AG04449 (cell line): ENCODE measurements at regions not wholly inside any gene's neighbourhood (a gene's known extent, or its start where the extent isn't known, plus 50 kb on each side); places are given as distances from the start of the nearest gene placed in this dataset.
"Not testable (repeated sequence)": the region's sequence is repeated elsewhere in the genome, so short reads cannot be mapped to it uniquely, and the experiment has no call there.

Experiments
- CTCF ChIA-PET: fragments of 350-600 bp; formaldehyde crosslinking; extraction: SDS; loops from one replicate; lab custom pipeline; 2021; ENCODE audit warnings: antibody characterized with exemption; lab: Yijun Ruan, JAX
- POLR2A ChIA-PET: fragments of 400-600, 350-600 bp; formaldehyde crosslinking; extraction: SDS; loops from one replicate; lab custom pipeline; 2020; ENCODE audit warnings: antibody characterized with exemption, inconsistent platforms; lab: Yijun Ruan, JAX
- DNase-seq: peaks from one replicate; pipeline ENCODE4 v3.0.0-alpha.2; 2010; ENCODE audit warnings: low read depth, low spot score
- H3K4me3 ChIP-seq: 2 replicates; pipeline ENCODE4 v1.5.1; 2011; ENCODE audit warnings: low read depth, mild to moderate bottlenecking, control low read depth, low read length
- CTCF ChIP-seq: IDR thresholded peaks from one replicate; pipeline ENCODE4 v1.5.1; 2011; ENCODE audit warnings: mild to moderate bottlenecking, moderate library complexity, low read length, control low read depth, inconsistent platforms; ENCODE audit not compliant: insufficient read depth; ENCODE audit errors: missing control alignments

DNA sequence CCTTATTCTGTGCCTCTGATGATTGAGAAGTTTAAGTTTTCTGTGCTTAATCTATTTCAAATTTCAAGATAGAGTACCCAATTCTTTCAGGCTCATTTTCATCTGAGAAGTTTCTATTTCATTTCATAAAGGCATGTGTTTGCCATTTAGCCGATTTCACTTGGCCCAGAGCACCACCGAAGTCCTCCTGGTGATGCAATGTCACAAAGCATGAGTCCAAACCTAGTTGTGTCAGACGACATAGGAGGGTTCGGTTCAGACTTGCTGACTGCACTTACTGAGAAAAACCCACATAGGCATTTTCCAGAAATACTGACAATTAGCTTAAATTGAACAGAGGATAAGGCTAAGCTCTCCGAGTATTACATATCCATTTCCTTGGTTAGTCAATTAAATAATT, 152.4 kb upstream of the FAR2 start:
- CTCF ChIA-PET: no interaction called here
- POLR2A ChIA-PET: no interaction called here
- no peak overlapping the region for H3K4me3 ChIP-seq
- no peak for TF ChIP-seq CTCF
- DNase-seq: no peak

DNA sequence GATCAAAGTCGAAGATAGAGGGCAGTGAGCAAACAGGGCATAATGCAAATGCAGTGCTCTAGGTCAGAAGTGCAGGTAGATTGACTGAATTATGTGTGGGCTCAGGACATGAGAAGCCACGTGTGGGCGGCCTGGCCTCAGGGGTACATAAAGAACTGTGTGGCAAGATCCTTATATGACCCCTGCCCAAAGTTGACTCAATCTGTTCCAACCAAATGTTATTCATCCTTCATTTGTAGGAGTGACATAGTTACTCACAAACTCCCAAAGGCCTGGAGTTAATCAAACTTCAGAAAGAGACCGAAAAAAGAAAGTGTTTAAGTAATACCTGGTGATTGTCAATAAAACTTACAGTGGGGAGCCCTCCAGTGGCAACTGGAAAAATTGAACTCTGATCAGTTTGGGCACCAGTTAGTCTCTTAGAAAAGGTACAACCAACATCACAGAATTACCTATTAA, 150.4 kb upstream of the FAR2 start:
- POLR2A ChIA-PET: no interaction called here
- TF ChIP-seq CTCF: peak; percentile 40
- CTCF ChIA-PET: interaction anchor here (0.7 to 1.8 kb wide), 11 partner anchors 8 to 1266 kb away, joined by 3 to 7 read pairs (median 3); no protein-coding TSS in a partner anchor
- peak; percentile 3 for DNase-seq
- H3K4me3 ChIP-seq: no peak overlapping the region

GRCh38 chr12:29004066-29004935, 144.8 kb upstream of the FAR2 start:
- CTCF ChIA-PET: no interaction called here
- no peak overlapping the region for H3K4me3 ChIP-seq
- DNase-seq: no peak
- TF ChIP-seq CTCF: no peak
- POLR2A ChIA-PET: no interaction called here

DNA sequence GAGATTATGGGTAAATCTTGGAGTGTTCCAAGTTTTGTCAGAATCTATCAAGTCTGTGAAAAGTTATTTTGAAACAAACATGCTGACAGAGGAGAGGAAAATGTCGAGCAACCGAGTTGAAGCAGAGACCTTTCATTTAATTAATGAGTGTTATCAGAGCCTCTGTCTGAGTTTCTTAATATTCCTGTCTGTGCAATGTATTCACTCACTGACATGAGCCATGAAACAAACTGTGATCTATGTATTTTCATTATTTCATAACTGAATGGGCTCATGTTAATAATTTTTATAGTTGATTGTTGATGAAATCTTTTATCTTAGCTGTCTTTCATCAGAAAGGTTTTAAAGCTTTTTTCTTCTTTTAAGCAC, 144.2 kb upstream of the FAR2 start:
- DNase-seq: no peak
- POLR2A ChIA-PET: no interaction called here
- no peak for TF ChIP-seq CTCF
- H3K4me3 ChIP-seq: no peak overlapping the region
- CTCF ChIA-PET: no interaction called here

DNA sequence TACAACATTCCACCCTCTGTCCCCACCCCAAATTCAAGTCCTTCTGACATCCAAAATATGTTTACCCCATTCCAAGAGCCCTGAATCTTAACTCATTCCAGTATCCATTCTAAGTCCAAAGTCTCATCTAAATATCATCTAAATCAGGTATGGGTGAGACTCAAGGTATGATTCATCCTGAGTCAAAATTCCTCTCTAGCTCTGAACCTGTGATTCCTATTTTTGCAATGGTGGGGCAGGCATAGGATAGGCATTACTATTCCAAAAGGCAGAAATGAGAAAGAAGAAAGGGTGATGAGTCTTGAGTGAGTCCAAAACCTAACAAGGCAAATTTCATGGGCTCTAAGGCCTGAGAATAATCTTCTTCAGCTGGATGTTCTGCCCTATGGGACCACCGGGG, 140.3 kb upstream of the FAR2 start:
- no peak for DNase-seq
- TF ChIP-seq CTCF: no peak
- ChIA-PET CTCF (no interaction called here), POLR2A (no interaction called here)
- H3K4me3 ChIP-seq: no peak overlapping the region

DNA sequence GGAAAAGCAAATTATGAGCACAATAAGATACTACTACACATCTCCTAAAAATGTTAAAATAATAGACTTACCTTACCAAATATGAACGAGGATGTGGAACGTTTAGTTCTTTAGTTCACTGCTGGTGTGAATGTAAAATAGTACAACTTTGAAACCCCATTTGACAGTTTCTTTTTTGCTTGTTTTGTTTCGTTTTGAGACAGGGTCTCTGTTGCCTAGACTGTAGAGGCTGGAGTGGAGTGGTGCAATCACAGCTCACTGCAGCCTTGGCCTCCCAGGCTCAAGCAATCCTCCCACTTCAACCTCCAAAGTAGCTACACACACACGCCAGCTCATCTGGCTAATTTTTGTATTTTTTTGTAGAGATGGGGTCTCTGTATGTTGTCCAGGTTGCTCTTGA, 136.4 kb upstream of the FAR2 start:
- ChIA-PET POLR2A (no interaction called here), CTCF (interaction anchor here (1.0 to 2.1 kb wide), 2 partner anchors 11 to 13 kb away, joined by 3 to 7 read pairs; no protein-coding TSS in a partner anchor)
- H3K4me3 ChIP-seq: no peak overlapping the region
- no peak for DNase-seq
- TF ChIP-seq CTCF: no peak

- POLR2A ChIA-PET, H3K4me3 ChIP-seq, DNase-seq: not testable (repeated sequence)
- CTCF ChIA-PET: interaction anchor here (1.0 kb wide), 1 partner anchor 20 kb away, joined by 3 read pairs; no protein-coding TSS in a partner anchor
These were observed 131.5 kb upstream of the FAR2 start for GRCh38 chr12:29017532-29017931.
